ENCODE measurements at regions not wholly inside any gene's neighbourhood (a gene's known extent, or its start where the extent isn't known, plus 50 kb on each side); places are given as distances from the start of the nearest gene placed in this dataset.

- in situ Hi-C loops (cut with HindIII; ENCODE audit: low pct_unique_long_range_greater_than_20kb, low sequenced_read_pairs), result no loop called here
- ATAC-seq, result no peak
- ChIA-PET POLR2A (no interaction called here), CTCF (no interaction called here)
- BruUV-seq (replicated peaks), result no TSS peak
- Histone ChIP-seq H3K4me3 (ENCODE audit: low read depth in 2 of 2, low read length in 2 of 2) (no peak overlapping the region), H3K27me3 (ENCODE audit: control insufficient read depth, insufficient read depth, low read length) (no peaks in the 10 kb centered on the region), H3K27ac (ENCODE audit: low read length) (no peak overlapping the region), H3K4me1 (ENCODE audit: control insufficient read depth, insufficient read depth, low read length) (no peaks in the 10 kb centered on the region), H3K36me3 (ENCODE audit: control insufficient read depth, insufficient read depth, low read length) (no peaks in the 10 kb centered on the region), H3K9me3 (ENCODE audit: control insufficient read depth, insufficient read depth, low read depth, low read length) (no peaks in the 10 kb centered on the region)
- no peak for DNase-seq (ENCODE audit: low read depth, low spot score)
- intact Hi-C loops (cut with micrococcal nuclease; ENCODE audit: unreplicated experiment), result no loop called here
- TF ChIP-seq, protein P1, sequence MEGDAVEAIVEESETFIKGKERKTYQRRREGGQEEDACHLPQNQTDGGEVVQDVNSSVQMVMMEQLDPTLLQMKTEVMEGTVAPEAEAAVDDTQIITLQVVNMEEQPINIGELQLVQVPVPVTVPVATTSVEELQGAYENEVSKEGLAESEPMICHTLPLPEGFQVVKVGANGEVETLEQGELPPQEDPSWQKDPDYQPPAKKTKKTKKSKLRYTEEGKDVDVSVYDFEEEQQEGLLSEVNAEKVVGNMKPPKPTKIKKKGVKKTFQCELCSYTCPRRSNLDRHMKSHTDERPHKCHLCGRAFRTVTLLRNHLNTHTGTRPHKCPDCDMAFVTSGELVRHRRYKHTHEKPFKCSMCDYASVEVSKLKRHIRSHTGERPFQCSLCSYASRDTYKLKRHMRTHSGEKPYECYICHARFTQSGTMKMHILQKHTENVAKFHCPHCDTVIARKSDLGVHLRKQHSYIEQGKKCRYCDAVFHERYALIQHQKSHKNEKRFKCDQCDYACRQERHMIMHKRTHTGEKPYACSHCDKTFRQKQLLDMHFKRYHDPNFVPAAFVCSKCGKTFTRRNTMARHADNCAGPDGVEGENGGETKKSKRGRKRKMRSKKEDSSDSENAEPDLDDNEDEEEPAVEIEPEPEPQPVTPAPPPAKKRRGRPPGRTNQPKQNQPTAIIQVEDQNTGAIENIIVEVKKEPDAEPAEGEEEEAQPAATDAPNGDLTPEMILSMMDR (IDR thresholded peaks at IDR 0.05), result no peak
- TF ChIP-seq SIN3A (IDR thresholded peaks at IDR 0.05; ENCODE audit: borderline replicate concordance, insufficient read depth, low read depth, low read length) (no peak), POLR2AphosphoS5 (IDR thresholded peaks at IDR 0.05; ENCODE audit: low read depth, low read length) (no peak), TCF7L2 (IDR thresholded peaks at IDR 0.05; ENCODE audit: low read depth, low read length) (no peak)
- TF ChIP-seq, protein P2, sequence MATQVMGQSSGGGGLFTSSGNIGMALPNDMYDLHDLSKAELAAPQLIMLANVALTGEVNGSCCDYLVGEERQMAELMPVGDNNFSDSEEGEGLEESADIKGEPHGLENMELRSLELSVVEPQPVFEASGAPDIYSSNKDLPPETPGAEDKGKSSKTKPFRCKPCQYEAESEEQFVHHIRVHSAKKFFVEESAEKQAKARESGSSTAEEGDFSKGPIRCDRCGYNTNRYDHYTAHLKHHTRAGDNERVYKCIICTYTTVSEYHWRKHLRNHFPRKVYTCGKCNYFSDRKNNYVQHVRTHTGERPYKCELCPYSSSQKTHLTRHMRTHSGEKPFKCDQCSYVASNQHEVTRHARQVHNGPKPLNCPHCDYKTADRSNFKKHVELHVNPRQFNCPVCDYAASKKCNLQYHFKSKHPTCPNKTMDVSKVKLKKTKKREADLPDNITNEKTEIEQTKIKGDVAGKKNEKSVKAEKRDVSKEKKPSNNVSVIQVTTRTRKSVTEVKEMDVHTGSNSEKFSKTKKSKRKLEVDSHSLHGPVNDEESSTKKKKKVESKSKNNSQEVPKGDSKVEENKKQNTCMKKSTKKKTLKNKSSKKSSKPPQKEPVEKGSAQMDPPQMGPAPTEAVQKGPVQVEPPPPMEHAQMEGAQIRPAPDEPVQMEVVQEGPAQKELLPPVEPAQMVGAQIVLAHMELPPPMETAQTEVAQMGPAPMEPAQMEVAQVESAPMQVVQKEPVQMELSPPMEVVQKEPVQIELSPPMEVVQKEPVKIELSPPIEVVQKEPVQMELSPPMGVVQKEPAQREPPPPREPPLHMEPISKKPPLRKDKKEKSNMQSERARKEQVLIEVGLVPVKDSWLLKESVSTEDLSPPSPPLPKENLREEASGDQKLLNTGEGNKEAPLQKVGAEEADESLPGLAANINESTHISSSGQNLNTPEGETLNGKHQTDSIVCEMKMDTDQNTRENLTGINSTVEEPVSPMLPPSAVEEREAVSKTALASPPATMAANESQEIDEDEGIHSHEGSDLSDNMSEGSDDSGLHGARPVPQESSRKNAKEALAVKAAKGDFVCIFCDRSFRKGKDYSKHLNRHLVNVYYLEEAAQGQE (IDR thresholded peaks at IDR 0.05; ENCODE audit: insufficient read depth in 1 of 2, low read depth in 2 of 2, low read length in 1 of 2), result no peak
Measured at GRCh38 chr16:54750249-54750648, 180.4 kb upstream of the IRX5 start.

- DNase-seq (ENCODE audit: low read depth, low spot score) (no peak), ATAC-seq (no peak)
- intact Hi-C loops (cut with micrococcal nuclease; ENCODE audit: unreplicated experiment) (no loop called here), in situ Hi-C loops (cut with HindIII; ENCODE audit: low pct_unique_long_range_greater_than_20kb, low sequenced_read_pairs) (no loop called here)
- no TSS peak for BruUV-seq (replicated peaks)
- ChIA-PET CTCF (no interaction called here), POLR2A (no interaction called here)
- H3K27ac ChIP-seq (ENCODE audit: low read length), result no peak overlapping the region
- TF ChIP-seq TCF7L2 (IDR thresholded peaks at IDR 0.05; ENCODE audit: low read depth, low read length) (no peak), SIN3A (IDR thresholded peaks at IDR 0.05; ENCODE audit: borderline replicate concordance, insufficient read depth, low read depth, low read length) (no peak), POLR2AphosphoS5 (IDR thresholded peaks at IDR 0.05; ENCODE audit: low read depth, low read length) (no peak)
- TF ChIP-seq, protein P1 (IDR thresholded peaks at IDR 0.05), result no peak
- TF ChIP-seq, protein P2 (IDR thresholded peaks at IDR 0.05; ENCODE audit: insufficient read depth in 1 of 2, low read depth in 2 of 2, low read length in 1 of 2), result no peak
- no peaks in the 10 kb centered on the region for H3K36me3 ChIP-seq (ENCODE audit: control insufficient read depth, insufficient read depth, low read length)
- H3K4me3 ChIP-seq (ENCODE audit: low read depth in 2 of 2, low read length in 2 of 2), result no peak overlapping the region
- H3K27me3 ChIP-seq (ENCODE audit: control insufficient read depth, insufficient read depth, low read length), result no peaks in the 10 kb centered on the region
- H3K4me1 ChIP-seq (ENCODE audit: control insufficient read depth, insufficient read depth, low read length), result no peaks in the 10 kb centered on the region
- no peaks in the 10 kb centered on the region for H3K9me3 ChIP-seq (ENCODE audit: control insufficient read depth, insufficient read depth, low read depth, low read length)
Measured at GRCh38 chr16:54748611-54749190, 182.0 kb upstream of the IRX5 start.
